HG02885 (cell line): ENCODE measurements at regions not wholly inside any gene's neighbourhood (a gene's known extent, or its start where the extent isn't known, plus 50 kb on each side); places are given as distances from the start of the nearest gene placed in this dataset.
A peak's percentile ranks its signal among the peaks of the same experiment; 100 is the strongest.

Source experiments
- ATAC-seq: cut with Tn5 transposase; IDR thresholded peaks from one replicate; pipeline ENCODE4 v1.9.1; 2021; ENCODE audit warnings: mild to moderate bottlenecking; ENCODE audit not compliant: unreplicated experiment, poor library complexity

DNA sequence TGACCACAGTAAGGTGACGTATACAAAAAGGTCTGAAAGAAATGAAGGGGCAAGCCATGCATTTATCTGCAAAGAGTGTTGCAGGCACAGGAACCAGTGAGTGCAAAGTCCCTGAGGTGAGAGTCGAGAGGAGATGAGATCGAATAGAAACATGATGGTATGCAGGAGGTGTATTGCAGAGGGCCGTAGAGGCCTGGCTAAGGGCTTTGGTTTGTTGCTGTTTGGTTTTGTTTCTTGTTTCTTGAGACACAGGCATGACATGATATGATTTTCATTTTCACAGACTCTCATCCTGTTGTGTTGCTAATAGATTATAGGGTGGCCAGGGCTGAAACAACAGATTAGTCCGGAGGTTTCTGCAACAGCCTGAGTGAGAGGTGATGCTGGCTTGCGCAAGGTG lies 80.4 kb downstream of the HSPH1 start:
- ATAC-seq, result peak; percentile 63

DNA sequence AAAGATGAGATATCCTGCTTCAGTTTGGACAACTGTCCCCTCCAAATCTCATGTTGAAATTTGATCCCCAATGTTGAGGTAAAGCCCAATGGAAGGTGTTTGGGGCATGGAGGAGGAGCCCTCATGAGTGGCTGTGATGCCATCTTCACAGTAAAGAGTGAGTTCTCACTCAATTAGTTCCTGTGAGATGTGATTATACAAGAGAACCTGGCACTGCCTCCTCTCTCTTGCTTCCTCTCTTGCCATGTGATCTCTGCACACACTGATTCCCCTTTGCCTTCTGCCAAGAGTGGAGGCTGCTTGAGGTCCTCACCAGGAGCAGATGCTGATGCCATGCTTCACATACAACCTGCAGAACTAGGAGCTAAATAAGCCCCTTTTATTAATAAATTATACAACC lies 86.9 kb downstream of the HSPH1 start:
- no peak for ATAC-seq

DNA sequence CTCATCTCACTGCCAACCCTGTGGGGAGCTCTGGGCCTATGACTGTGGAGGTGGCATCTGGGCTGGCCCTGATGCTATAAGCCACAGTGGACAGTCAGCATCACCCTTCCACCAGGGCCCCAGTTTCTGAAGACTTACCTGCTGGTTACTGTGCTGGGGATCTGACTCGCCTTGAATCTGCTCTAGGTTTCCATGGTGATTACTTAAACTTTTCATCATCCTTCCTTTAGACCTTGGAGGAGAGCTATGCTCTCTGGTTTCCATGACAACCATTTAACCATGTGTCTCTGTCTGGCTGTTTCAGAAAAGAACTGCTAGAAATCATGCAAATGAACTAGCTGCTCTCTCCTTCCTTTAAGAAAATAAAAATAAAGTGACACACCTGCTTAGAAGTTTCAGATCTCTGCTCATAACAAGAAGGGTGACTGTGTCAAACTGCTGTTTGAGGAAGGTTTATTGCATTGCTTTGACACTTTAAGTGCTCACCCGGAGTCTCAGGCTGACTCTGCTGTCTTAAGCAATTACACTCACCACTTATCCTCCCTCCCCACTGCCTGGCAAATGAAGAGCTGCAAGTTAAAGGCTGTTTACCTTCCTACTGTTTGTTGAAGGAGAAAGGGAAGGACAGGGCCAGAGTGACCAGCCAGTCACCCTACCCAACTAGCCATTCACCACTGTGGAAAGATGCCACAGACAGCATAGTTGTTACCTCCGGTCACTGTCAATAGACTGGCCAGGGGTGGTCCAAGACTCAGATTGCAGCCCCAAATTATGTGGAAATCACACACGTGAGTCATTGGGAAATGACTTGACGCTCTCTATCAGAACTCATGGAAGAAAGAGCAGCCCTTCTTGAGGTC lies 87.6 kb downstream of the HSPH1 start:
- ATAC-seq, result peak; percentile 93

DNA sequence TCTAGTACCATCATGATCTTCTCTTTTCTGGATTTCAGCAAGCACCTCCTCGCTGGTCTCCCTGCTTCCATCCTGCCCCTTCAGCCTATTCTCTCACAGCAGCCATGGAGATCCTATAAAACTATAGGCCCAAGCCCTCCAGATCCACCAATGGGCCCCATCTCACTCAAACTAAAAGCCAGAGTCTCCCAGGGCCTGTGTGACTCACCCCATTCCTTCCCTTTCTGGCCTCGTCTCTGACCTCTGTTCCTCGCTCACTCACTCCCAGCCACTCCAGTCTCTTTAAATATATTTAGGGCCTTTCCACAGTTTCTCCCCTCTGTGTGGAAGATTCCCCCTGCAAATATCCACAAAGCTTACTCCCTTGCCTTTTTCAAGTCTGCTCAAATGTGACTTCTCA lies 89.7 kb downstream of the HSPH1 start:
- ATAC-seq, result no peak

DNA sequence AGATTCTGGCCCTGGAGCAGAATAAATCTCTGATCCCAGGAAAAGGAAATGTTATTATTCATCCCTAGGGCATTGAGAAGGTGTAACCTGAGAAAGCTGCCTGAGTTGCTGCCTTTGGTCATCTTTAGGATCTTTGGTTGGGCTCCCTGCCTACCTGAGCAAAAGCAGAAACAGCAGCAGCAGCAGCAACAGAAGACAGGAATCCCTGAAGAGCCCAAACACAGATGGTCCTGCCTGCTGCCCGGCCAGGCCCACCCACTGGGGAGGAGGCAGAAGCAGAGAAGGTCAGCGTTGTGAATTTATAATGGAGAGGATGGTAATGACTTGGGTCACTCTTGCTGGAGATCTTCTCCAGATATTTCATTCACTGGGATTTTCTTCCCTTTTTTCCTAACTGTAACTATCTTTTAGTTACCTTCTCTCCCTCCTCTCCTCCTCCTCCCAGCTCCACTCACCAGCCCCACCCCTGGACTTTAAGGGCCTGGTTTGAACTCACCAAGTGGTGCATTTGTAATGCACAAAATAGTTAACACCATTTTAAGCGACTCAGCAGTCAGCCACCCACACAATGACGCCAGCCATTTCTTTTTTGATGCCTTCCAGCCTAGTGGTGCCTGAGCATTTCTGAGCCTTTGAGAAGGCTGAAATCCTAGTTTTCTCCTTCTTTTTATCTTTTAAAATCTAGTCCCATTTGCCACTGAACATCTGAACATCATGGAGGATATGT lies 91.7 kb downstream of the HSPH1 start:
- ATAC-seq, result no peak

DNA sequence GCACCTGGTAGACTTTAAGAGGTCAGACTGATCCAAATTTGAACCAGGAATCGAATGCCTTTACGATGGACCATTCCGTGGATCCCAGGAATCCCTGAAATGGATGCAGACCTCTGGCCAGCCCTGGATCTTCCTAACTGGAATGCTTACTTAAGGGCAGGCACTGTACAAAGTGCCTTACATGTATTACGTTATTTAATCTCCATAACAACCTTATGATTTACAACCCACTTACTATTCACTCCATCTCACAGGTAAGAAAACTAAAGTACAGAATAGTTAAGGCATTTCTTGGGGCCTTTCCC lies 93.6 kb downstream of the HSPH1 start:
- no peak for ATAC-seq

DNA sequence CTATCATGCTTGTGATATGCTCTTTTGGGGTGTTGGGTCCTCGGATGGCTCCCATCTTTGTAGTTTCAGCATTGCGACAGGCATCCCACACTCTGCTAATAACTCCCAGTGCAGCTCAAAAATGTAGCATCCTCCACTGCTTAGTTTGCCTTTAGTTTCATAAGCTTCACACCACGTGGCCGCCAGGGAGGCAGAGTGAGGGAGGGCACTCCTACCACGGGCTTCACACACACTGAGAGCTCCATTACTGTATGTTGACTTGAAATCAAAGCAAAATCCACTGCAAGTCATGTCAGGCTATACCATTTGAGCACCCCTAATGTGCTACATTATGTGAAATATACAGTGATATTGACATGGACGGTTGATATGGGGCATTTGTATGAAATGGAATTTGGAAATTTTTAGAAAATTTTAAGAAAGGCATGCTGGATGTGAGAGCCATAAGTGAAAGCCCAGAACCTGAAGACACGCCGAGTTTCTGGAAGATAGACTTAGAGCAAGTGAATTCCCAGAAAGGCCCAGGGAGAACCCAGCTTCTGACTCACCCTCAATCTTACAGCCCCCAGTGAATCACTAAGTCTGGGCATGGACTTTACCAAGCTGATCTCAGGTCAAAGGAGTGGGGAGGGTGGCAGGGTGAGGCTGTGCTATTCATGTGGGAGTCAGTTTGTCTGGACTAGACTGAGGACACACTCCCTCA lies 94.1 kb downstream of the HSPH1 start:
- ATAC-seq, result no peak

DNA sequence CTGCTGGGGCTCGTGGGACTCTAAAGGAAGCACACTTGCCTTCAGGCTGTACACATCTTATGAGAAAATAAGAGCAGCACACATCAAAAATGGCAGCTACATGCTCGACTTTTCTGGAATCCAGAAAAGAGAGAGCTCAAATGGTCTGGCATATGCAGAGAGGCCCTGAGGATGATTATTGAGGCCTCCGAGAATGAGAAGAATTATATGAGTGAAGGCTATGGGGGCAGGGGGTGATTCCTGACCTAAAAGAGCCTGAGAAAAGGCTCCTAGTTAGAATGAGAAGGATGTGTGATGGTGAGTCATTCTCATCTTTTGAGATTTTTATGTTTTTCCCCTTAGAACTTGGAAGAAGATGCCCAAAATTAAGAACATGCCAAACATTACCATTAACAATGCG lies 97.1 kb downstream of the HSPH1 start:
- no peak for ATAC-seq

DNA sequence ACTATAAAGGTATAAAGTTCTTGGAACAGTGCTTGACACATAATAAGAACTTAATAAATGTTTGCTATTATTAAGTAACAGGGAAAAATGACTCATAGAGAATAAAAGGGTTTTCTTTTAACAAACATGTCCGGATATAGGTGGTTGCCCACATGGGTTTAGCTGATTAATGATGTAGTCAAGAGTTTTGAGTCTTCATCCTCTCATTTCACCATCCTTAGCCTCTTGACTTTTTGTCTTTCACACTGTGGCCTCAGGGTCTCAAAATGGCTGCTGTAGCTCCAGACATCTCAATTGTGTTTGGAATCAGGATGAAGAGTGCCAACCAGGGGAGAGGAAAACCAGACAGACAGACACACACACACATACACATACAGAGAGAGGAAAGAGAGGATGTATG lies 97.9 kb downstream of the HSPH1 start:
- ATAC-seq, result no peak

DNA sequence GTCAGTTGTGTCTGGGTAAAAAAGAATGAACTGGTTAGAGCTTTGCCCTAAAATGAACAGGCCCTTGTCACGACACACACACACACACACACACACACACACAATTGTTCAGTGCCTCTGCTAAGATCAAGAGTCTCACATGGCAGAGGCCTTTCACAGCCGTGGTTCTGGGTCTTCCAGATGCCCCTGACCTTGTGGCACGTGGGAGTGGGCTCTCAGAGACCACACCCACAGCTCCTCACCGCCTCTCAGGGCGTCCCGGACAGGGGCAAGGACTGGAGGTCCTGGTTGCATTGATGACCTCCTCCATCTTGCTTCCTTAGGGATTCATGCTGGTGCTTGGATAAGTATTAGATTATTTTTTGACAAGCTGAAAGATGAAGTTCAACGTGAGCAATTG lies 101.0 kb downstream of the HSPH1 start:
- ATAC-seq, result no peak

DNA sequence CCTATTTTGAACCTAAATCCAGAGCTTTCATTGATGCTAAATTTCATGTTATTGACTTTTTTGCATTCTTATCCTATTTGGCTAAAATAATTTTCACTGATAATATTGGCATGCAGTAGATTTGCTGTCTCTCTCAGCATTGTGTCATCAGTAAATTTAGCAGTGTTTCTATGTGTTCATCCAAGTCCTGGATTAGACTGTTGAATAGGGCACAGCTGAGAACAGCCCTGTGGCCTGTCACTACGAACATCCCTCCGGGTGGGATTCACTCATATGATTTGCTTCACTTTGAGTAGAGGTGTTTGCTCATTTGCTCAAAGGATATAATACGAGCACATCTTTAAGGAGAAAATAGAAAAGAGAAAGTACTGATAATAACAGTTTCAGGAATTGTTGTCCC lies 101.5 kb downstream of the HSPH1 start:
- no peak for ATAC-seq

DNA sequence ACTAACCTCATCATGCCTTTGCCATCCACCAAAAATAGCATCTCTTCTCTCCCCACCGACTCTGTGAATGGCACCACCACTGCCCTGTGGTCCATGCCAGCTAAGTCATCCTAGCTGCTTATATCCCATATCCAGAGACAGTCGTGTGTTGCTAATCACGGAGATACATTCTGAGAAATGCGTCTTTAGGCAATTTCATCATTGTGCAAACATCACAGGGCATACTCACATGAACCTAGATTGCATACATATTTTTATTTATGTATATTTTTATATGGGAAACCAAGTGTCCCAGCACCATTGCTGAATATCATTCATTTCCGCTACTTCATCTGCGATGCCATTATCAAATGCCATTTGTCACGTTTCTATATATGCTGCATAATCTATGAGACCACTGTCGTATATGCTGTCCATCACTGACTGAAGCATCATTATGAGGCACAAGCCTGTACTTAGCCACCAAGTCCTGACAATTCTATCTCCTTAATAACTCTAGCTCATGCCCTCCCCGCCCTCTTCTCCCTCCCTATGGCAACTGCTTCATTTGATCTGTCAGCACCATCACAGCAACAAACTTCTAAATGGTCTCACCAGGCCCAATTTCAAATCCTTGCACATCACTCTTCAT lies 104.2 kb downstream of the HSPH1 start:
- ATAC-seq, result no peak

DNA sequence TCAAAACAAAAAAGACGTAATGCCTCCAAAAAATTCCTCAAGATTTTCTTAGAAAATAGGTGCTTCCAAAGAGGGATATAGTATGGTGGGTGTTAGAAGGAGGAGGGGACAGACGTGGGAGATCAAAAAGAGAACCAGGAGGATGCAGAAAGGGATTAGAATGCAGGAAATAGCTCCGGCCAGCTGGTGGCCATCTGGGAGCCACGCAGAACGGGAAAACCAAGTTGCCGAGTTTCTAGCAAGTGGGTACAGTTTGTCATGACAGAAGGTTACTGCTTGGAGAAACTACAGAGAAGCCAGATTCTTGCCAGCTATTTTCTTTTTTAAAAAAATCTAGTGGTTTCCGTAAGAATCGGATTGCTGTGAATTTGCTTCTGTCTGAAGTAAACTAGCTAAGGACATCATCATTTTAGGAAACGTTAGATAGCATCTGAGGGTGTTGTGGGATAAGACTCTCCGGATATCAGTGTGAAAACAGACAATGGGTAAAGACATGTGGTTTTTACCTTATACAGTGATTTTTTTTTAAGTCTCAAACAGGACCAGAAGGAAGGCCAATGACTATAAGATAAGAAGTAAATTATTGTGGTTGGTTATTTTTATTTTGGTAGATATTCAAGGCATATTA lies 104.9 kb downstream of the HSPH1 start:
- no peak for ATAC-seq

DNA sequence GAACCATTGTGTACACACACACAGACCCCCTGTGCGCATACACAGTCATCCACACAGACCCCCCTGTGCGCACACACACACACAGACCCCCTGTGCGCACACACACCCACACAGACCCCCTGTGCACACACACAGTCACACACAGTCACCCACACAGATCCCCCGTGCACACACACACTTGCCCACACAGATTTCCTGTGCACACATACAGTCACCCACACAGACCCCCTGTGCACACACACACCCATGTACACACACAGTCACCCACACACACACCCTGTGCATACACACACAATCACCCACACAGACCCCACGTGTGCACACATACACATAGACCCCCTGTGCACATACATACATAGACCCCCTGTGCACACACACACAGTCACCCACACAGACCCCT lies 106.1 kb downstream of the HSPH1 start:
- ATAC-seq, result no peak

DNA sequence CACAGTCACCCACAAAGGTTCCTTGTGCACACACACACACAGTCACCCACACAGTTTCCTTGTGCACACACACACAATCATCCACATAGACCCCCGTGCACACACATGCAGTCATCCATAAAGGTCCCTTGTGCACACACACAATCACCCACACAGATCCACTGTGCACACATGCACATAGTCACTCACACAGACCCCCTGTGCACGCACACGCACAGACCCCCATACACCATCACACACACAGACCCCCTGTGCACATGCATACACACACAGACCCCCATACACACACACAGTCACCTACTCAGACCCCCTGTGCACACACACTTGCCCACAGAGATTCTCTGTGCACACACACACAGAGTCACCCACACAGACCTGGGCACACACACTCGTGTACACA lies 107.1 kb downstream of the HSPH1 start:
- no peak for ATAC-seq

DNA sequence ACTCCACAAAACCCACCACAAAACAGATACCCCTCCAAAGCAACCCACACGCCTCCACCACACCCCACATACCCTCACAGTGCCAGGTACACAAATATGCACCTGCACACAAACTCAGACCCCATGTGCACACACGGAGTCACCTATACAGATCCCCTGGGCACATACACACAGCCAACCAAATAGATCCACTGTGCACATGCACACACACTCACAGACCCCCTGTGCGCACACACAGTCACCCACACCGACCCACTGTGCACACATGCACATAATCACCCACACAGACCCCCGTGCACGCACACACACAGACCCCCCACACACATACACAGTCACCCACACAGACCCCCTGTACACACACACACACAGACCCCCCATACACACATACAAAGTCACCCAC lies 107.8 kb downstream of the HSPH1 start:
- no peak for ATAC-seq

DNA sequence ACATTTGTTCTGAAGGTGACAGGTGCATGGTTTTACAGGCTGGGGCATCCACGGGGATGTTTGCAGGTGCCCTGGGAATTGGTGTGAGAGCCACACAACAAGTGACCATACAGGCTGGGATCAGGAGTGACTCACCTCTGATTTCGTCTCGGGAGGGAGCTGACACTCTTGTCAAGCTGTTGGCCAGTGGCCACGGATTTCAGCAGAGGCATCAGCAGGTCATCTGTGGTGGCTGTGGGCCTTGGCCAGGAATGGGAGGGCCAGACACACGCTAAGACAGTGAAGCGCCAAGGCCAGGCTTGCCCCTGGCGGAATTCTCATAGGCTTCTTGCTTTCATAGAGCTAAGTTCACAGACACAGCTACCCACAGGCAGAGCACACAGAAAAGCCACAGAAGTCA lies 108.6 kb downstream of the HSPH1 start:
- ATAC-seq, result no peak

DNA sequence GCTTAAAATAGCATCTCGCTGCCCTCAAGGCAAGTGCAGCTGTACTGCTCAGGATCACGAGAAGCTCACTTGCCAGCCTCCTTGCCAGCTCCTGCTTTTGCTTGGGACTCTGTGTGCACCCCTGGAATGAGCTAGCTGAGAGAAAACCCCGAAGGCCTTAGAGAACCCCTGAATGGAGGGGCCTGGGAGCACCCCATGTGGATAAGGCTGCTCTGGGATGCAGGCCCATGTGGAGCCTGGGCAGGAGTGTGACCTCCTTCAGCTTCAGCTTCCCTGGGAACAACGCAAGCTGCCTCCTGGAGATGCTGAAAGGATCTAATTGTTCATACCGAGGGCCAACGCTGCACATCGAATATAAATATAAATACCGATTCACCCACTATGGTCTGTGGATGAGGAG lies 109.2 kb downstream of the HSPH1 start:
- no peak for ATAC-seq

DNA sequence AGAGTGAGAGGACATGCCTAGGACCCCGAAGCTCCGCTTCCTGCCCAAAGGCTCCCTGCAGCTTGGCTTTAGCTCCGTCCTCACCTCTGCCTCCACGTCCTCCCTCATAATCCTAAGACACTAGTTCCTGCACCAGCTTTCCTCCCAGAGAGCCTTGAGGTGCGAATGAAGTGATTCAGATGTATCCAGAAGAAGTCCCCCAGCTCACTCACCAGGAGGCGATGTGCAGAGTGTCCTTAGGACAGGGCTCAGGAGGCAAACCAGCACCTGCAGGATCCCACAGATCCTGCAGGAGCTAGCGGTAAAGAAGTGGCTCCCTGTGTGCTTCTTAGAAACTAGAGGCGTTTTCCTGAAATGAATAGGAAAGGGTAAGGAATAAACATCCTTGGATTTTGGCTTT lies 109.7 kb downstream of the HSPH1 start:
- no peak for ATAC-seq
